Adrenal gland (tissue), 5 donors: ENCODE measurements at regions not wholly inside any gene's neighbourhood (a gene's known extent, or its start where the extent isn't known, plus 50 kb on each side); places are given as distances from the start of the nearest gene placed in this dataset.

Experiments used
- CTCF ChIP-seq, 6 experiments: fragments of 450-650 bp in 4 of 6; fragments of 200-600 bp in 2 of 6; sonication (generic) in 1 of 6; IDR thresholded peaks; 1 replicate in 5 of 6; 2 replicates in 1 of 6; pipeline versions ENCODE4 v1.5.1 to v1.8.0; 2016 to 2021; ENCODE audit warnings: antibody characterized with exemption in 6 of 6, mild to moderate bottlenecking in 2 of 6, moderate library complexity in 1 of 6
- POLR2A ChIP-seq, 2 donors: fragments of 450-650 bp; IDR thresholded peaks; one replicate each; pipeline ENCODE4 v1.6.1; 2017; ENCODE audit warnings: antibody characterized with exemption in 2 of 2, mild to moderate bottlenecking in 2 of 2, moderate library complexity in 1 of 2
- donor health status: DM: no; HTN: no; CAD: no.

GRCh38 chr9:82720515-82720914 lies 342.4 kb downstream of the RASEF start:
- TF ChIP-seq CTCF (IDR thresholded peaks at IDR 0.05) (no peak), POLR2A (IDR thresholded peaks at IDR 0.05) (no peak)
